ENCODE measurements at regions not wholly inside any gene's neighbourhood (a gene's known extent, or its start where the extent isn't known, plus 50 kb on each side); places are given as distances from the start of the nearest gene placed in this dataset.

- Histone ChIP-seq H3K27me3 (ENCODE audit: control insufficient read depth in 2 of 2, insufficient read depth in 2 of 2, low read length in 2 of 2) (no peaks in the 10 kb centered on the region), H3K27ac (ENCODE audit: low read depth in 2 of 2, low read length in 2 of 2) (no peak overlapping the region), H3K4me3 (ENCODE audit: low read length in 2 of 2) (no peak overlapping the region), H3K9ac (ENCODE audit: low read depth in 1 of 2, low read length in 2 of 2) (no peak overlapping the region), H3K4me1 (ENCODE audit: control insufficient read depth in 2 of 2, insufficient read depth in 2 of 2, low read length in 2 of 2) (no peaks in the 10 kb centered on the region), H3K36me3 (ENCODE audit: control insufficient read depth in 2 of 2, insufficient read depth in 2 of 2, low read length in 2 of 2) (no peaks in the 10 kb centered on the region), H3K9me3 (ENCODE audit: control insufficient read depth in 2 of 2, low read length in 2 of 2) (no peaks in the 10 kb centered on the region)
Measured at GRCh38 chr4:89639395-89639794, 197.6 kb downstream of the SNCA start.

- no peak overlapping the region for H3K9ac ChIP-seq (ENCODE audit: low read depth in 1 of 2, low read length in 2 of 2)
- H3K4me3 ChIP-seq (ENCODE audit: low read length in 2 of 2) = no peak overlapping the region
- no peak overlapping the region for H3K27ac ChIP-seq (ENCODE audit: low read depth in 2 of 2, low read length in 2 of 2)
- no peaks in the 10 kb centered on the region for H3K9me3 ChIP-seq (ENCODE audit: control insufficient read depth in 2 of 2, low read length in 2 of 2)
- no peaks in the 10 kb centered on the region for H3K36me3 ChIP-seq (ENCODE audit: control insufficient read depth in 2 of 2, insufficient read depth in 2 of 2, low read length in 2 of 2)
- H3K27me3 ChIP-seq (ENCODE audit: control insufficient read depth in 2 of 2, insufficient read depth in 2 of 2, low read length in 2 of 2) = no peaks in the 10 kb centered on the region
- H3K4me1 ChIP-seq (ENCODE audit: control insufficient read depth in 2 of 2, insufficient read depth in 2 of 2, low read length in 2 of 2) = no peaks in the 10 kb centered on the region
Measured at GRCh38 chr4:89625599-89626293, 211.2 kb downstream of the SNCA start.

- no peaks in the 10 kb centered on the region for H3K9me3 ChIP-seq (ENCODE audit: control insufficient read depth in 2 of 2, low read length in 2 of 2)
- H3K27me3 ChIP-seq (ENCODE audit: control insufficient read depth in 2 of 2, insufficient read depth in 2 of 2, low read length in 2 of 2) = no peaks in the 10 kb centered on the region
- H3K27ac ChIP-seq (ENCODE audit: low read depth in 2 of 2, low read length in 2 of 2) = no peak overlapping the region
- H3K4me1 ChIP-seq (ENCODE audit: control insufficient read depth in 2 of 2, insufficient read depth in 2 of 2, low read length in 2 of 2) = no peaks in the 10 kb centered on the region
- no peaks in the 10 kb centered on the region for H3K36me3 ChIP-seq (ENCODE audit: control insufficient read depth in 2 of 2, insufficient read depth in 2 of 2, low read length in 2 of 2)
- no peak overlapping the region for H3K4me3 ChIP-seq (ENCODE audit: low read length in 2 of 2)
- no peak overlapping the region for H3K9ac ChIP-seq (ENCODE audit: low read depth in 1 of 2, low read length in 2 of 2)
Measured at GRCh38 chr4:89619206-89619962, 217.6 kb downstream of the SNCA start.

- Histone ChIP-seq H3K4me3 (ENCODE audit: low read length in 2 of 2) (no peak overlapping the region), H3K4me1 (ENCODE audit: control insufficient read depth in 2 of 2, insufficient read depth in 2 of 2, low read length in 2 of 2) (no peaks in the 10 kb centered on the region), H3K27ac (ENCODE audit: low read depth in 2 of 2, low read length in 2 of 2) (no peak overlapping the region), H3K9ac (ENCODE audit: low read depth in 1 of 2, low read length in 2 of 2) (no peak overlapping the region), H3K36me3 (ENCODE audit: control insufficient read depth in 2 of 2, insufficient read depth in 2 of 2, low read length in 2 of 2) (no peaks in the 10 kb centered on the region), H3K9me3 (ENCODE audit: control insufficient read depth in 2 of 2, low read length in 2 of 2) (no peaks in the 10 kb centered on the region), H3K27me3 (ENCODE audit: control insufficient read depth in 2 of 2, insufficient read depth in 2 of 2, low read length in 2 of 2) (no peaks in the 10 kb centered on the region)
Measured at GRCh38 chr4:89618151-89618550, 218.8 kb downstream of the SNCA start.

- Histone ChIP-seq H3K4me3 (ENCODE audit: low read length in 2 of 2) (no peak overlapping the region), H3K27ac (ENCODE audit: low read depth in 2 of 2, low read length in 2 of 2) (no peak overlapping the region), H3K36me3 (ENCODE audit: control insufficient read depth in 2 of 2, insufficient read depth in 2 of 2, low read length in 2 of 2) (no peaks in the 10 kb centered on the region), H3K9ac (ENCODE audit: low read depth in 1 of 2, low read length in 2 of 2) (no peak overlapping the region), H3K9me3 (ENCODE audit: control insufficient read depth in 2 of 2, low read length in 2 of 2) (no peaks in the 10 kb centered on the region), H3K4me1 (ENCODE audit: control insufficient read depth in 2 of 2, insufficient read depth in 2 of 2, low read length in 2 of 2) (no peaks in the 10 kb centered on the region), H3K27me3 (ENCODE audit: control insufficient read depth in 2 of 2, insufficient read depth in 2 of 2, low read length in 2 of 2) (no peaks in the 10 kb centered on the region)
Measured at GRCh38 chr4:89617317-89617716, 219.6 kb downstream of the SNCA start.

GRCh38 chr4:89616382-89616781 is 220.6 kb downstream of the SNCA start:
- Histone ChIP-seq H3K9ac (ENCODE audit: low read depth in 1 of 2, low read length in 2 of 2) (no peak overlapping the region), H3K36me3 (ENCODE audit: control insufficient read depth in 2 of 2, insufficient read depth in 2 of 2, low read length in 2 of 2) (no peaks in the 10 kb centered on the region), H3K27me3 (ENCODE audit: control insufficient read depth in 2 of 2, insufficient read depth in 2 of 2, low read length in 2 of 2) (no peaks in the 10 kb centered on the region), H3K9me3 (ENCODE audit: control insufficient read depth in 2 of 2, low read length in 2 of 2) (no peaks in the 10 kb centered on the region), H3K27ac (ENCODE audit: low read depth in 2 of 2, low read length in 2 of 2) (no peak overlapping the region), H3K4me1 (ENCODE audit: control insufficient read depth in 2 of 2, insufficient read depth in 2 of 2, low read length in 2 of 2) (no peaks in the 10 kb centered on the region), H3K4me3 (ENCODE audit: low read length in 2 of 2) (no peak overlapping the region)

- no peaks in the 10 kb centered on the region for H3K4me1 ChIP-seq (ENCODE audit: control insufficient read depth in 2 of 2, insufficient read depth in 2 of 2, low read length in 2 of 2)
Measured at GRCh38 chr4:89615051-89615450, 221.9 kb downstream of the SNCA start.

GRCh38 chr4:89614155-89614554 is 222.8 kb downstream of the SNCA start:
- no peak overlapping the region for H3K9ac ChIP-seq (ENCODE audit: low read depth in 1 of 2, low read length in 2 of 2)
- no peak overlapping the region for H3K27ac ChIP-seq (ENCODE audit: low read depth in 2 of 2, low read length in 2 of 2)
- no peaks in the 10 kb centered on the region for H3K9me3 ChIP-seq (ENCODE audit: control insufficient read depth in 2 of 2, low read length in 2 of 2)
- H3K27me3 ChIP-seq (ENCODE audit: control insufficient read depth in 2 of 2, insufficient read depth in 2 of 2, low read length in 2 of 2) = no peaks in the 10 kb centered on the region
- no peak overlapping the region for H3K4me3 ChIP-seq (ENCODE audit: low read length in 2 of 2)
- H3K4me1 ChIP-seq (ENCODE audit: control insufficient read depth in 2 of 2, insufficient read depth in 2 of 2, low read length in 2 of 2) = no peaks in the 10 kb centered on the region
- no peaks in the 10 kb centered on the region for H3K36me3 ChIP-seq (ENCODE audit: control insufficient read depth in 2 of 2, insufficient read depth in 2 of 2, low read length in 2 of 2)

More at GRCh38 chr4:89615051-89615450, 221.9 kb downstream of the SNCA start:
- no peaks in the 10 kb centered on the region for H3K36me3 ChIP-seq (ENCODE audit: control insufficient read depth in 2 of 2, insufficient read depth in 2 of 2, low read length in 2 of 2)
- no peak overlapping the region for H3K9ac ChIP-seq (ENCODE audit: low read depth in 1 of 2, low read length in 2 of 2)
- no peaks in the 10 kb centered on the region for H3K9me3 ChIP-seq (ENCODE audit: control insufficient read depth in 2 of 2, low read length in 2 of 2)
- H3K27me3 ChIP-seq (ENCODE audit: control insufficient read depth in 2 of 2, insufficient read depth in 2 of 2, low read length in 2 of 2) = no peaks in the 10 kb centered on the region
- H3K4me3 ChIP-seq (ENCODE audit: low read length in 2 of 2) = no peak overlapping the region
- no peak overlapping the region for H3K27ac ChIP-seq (ENCODE audit: low read depth in 2 of 2, low read length in 2 of 2)

GRCh38 chr4:89610236-89610635 is 226.7 kb downstream of the SNCA start:
- Histone ChIP-seq H3K9ac (ENCODE audit: low read depth in 1 of 2, low read length in 2 of 2) (no peak overlapping the region), H3K36me3 (ENCODE audit: control insufficient read depth in 2 of 2, insufficient read depth in 2 of 2, low read length in 2 of 2) (no peaks in the 10 kb centered on the region), H3K4me1 (ENCODE audit: control insufficient read depth in 2 of 2, insufficient read depth in 2 of 2, low read length in 2 of 2) (no peaks in the 10 kb centered on the region), H3K27ac (ENCODE audit: low read depth in 2 of 2, low read length in 2 of 2) (no peak overlapping the region), H3K9me3 (ENCODE audit: control insufficient read depth in 2 of 2, low read length in 2 of 2) (no peaks in the 10 kb centered on the region), H3K27me3 (ENCODE audit: control insufficient read depth in 2 of 2, insufficient read depth in 2 of 2, low read length in 2 of 2) (no peaks in the 10 kb centered on the region), H3K4me3 (ENCODE audit: low read length in 2 of 2) (no peak overlapping the region)

- Histone ChIP-seq H3K27ac (ENCODE audit: low read depth in 2 of 2, low read length in 2 of 2) (no peak overlapping the region), H3K36me3 (ENCODE audit: control insufficient read depth in 2 of 2, insufficient read depth in 2 of 2, low read length in 2 of 2) (no peaks in the 10 kb centered on the region), H3K4me1 (ENCODE audit: control insufficient read depth in 2 of 2, insufficient read depth in 2 of 2, low read length in 2 of 2) (no peaks in the 10 kb centered on the region), H3K4me3 (ENCODE audit: low read length in 2 of 2) (no peak overlapping the region), H3K27me3 (ENCODE audit: control insufficient read depth in 2 of 2, insufficient read depth in 2 of 2, low read length in 2 of 2) (no peaks in the 10 kb centered on the region), H3K9ac (ENCODE audit: low read depth in 1 of 2, low read length in 2 of 2) (no peak overlapping the region), H3K9me3 (ENCODE audit: control insufficient read depth in 2 of 2, low read length in 2 of 2) (no peaks in the 10 kb centered on the region)
Measured at GRCh38 chr4:89609756-89610155, 227.2 kb downstream of the SNCA start.

Measured in mucosa of rectum (tissue), 2 donors.